Panc1 (cell line): ENCODE measurements at regions not wholly inside any gene's neighbourhood (a gene's known extent, or its start where the extent isn't known, plus 50 kb on each side); places are given as distances from the start of the nearest gene placed in this dataset.

ENCODE experiments used
- ATAC-seq: fragments of 200-7000 bp; cut with Tn5 transposase; 2 replicates; pipeline ENCODE4 v1.9.1; 2020; ENCODE audit warnings: mild to moderate bottlenecking, moderate library complexity
- BruUV-seq: library from RNA; stranded (reverse); fragments of 400-500 nt; replicated peaks from 2 replicates; lab custom pipeline; 2021; lab: Mats Ljungman, UMichigan
- CTCF ChIA-PET: fragments of 300-600 bp; sonication (Branson Sonifier 250); formaldehyde crosslinking; loops from one replicate; lab custom pipeline; 2022; ENCODE audit warnings: antibody characterized with exemption; lab: Charles Lee
- POLR2A ChIA-PET: fragments of 300-600 bp; sonication (Branson Sonifier 250); formaldehyde crosslinking; loops from one replicate; lab custom pipeline; 2022; ENCODE audit warnings: antibody characterized with exemption; lab: Charles Lee
- DNase-seq: peaks from one replicate; pipeline ENCODE4 v3.0.0-alpha.2; 2010; ENCODE audit warnings: low read depth, low spot score
- H3K27ac ChIP-seq: 2 replicates; pipeline ENCODE4 v1.5.1; 2011; ENCODE audit warnings: mild to moderate bottlenecking, low read length, inconsistent platforms
- H3K27me3 ChIP-seq: fragments of 200-500 bp; sonication (Bioruptor generic); 2 replicates; pipeline ENCODE4 v1.6.0; 2014; ENCODE audit warnings: low read length, inconsistent platforms; ENCODE audit not compliant: control insufficient read depth, insufficient read depth
- H3K36me3 ChIP-seq: fragments of 200-500 bp; sonication (Bioruptor generic); 2 replicates; pipeline ENCODE4 v1.5.1; 2014; ENCODE audit warnings: inconsistent platforms, mild to moderate bottlenecking, low read length, moderate library complexity; ENCODE audit not compliant: control insufficient read depth, insufficient read depth
- H3K4me1 ChIP-seq: 2 replicates; pipeline ENCODE4 v1.5.1; 2011; ENCODE audit warnings: inconsistent platforms, mild to moderate bottlenecking, low read length, moderate library complexity; ENCODE audit not compliant: control insufficient read depth, insufficient read depth
- H3K4me3 ChIP-seq, 2 experiments: 2 replicates each; pipeline ENCODE4 v1.5.1; 2011 to 2012; ENCODE audit warnings: low read depth in 2 of 2, low read length in 2 of 2, mild to moderate bottlenecking in 2 of 2, inconsistent platforms in 1 of 2, moderate library complexity in 1 of 2
- H3K9me3 ChIP-seq: fragments of 200-500 bp; sonication (Bioruptor generic); 2 replicates; pipeline ENCODE4 v1.5.1; 2014; ENCODE audit warnings: low read depth, mild to moderate bottlenecking, inconsistent platforms, low read length, moderate library complexity; ENCODE audit not compliant: control insufficient read depth, insufficient read depth
- CTCF ChIP-seq: fragments of 450-650 bp; IDR thresholded peaks from 2 replicates; pipeline ENCODE4 v1.5.1; 2017; ENCODE audit warnings: mild to moderate bottlenecking
- POLR2AphosphoS5 ChIP-seq: IDR thresholded peaks from 2 replicates; pipeline ENCODE4 v1.6.1; 2012; ENCODE audit warnings: mild to moderate bottlenecking, low read depth, low read length, moderate library complexity
- SIN3A ChIP-seq: IDR thresholded peaks from 2 replicates; pipeline ENCODE4 v1.6.1; 2012; ENCODE audit warnings: low read depth, mild to moderate bottlenecking, low read length, moderate library complexity, borderline replicate concordance; ENCODE audit not compliant: insufficient read depth
- TCF7L2 ChIP-seq: IDR thresholded peaks from 2 replicates; pipeline ENCODE4 v1.6.1; 2011; ENCODE audit warnings: mild to moderate bottlenecking, low read depth, low read length, inconsistent platforms
- in situ Hi-C: cut with HindIII; loops from 2 replicates; pipeline ENCODE4 v1.10.0; 2016; ENCODE audit warnings: low sequenced_read_pairs, low pct_unique_long_range_greater_than_20kb
- intact Hi-C: fragments of 100-400 bp; cut with micrococcal nuclease; formaldehyde crosslinking; loops from one replicate; pipeline ENCODE4 v1.10.0; 2022; ENCODE audit not compliant: unreplicated experiment
- TF ChIP-seq, protein P1 (sequence below), 2 experiments: IDR thresholded peaks; 2 replicates each; pipeline ENCODE4 v1.6.1; 2011 to 2012; ENCODE audit warnings: low read depth in 2 of 2, control low read depth in 1 of 2, low read length in 1 of 2, mild to moderate bottlenecking in 1 of 2, moderate library complexity in 1 of 2; ENCODE audit not compliant: insufficient read depth in 1 of 2

- Histone ChIP-seq H3K4me1 (no peaks in the 10 kb centered on the region), H3K36me3 (no peaks in the 10 kb centered on the region), H3K4me3 (no peak overlapping the region), H3K9me3 (no peaks in the 10 kb centered on the region), H3K27ac (no peak overlapping the region), H3K27me3 (no peaks in the 10 kb centered on the region)
- intact Hi-C loops (loop anchor here (10.0 kb wide), 1 partner anchor 142 kb away; no protein-coding TSS in a partner anchor), in situ Hi-C loops (no loop called here)
- ATAC-seq, result no peak
- no peak for DNase-seq
- no TSS peak for BruUV-seq
- TF ChIP-seq TCF7L2 (no peak), POLR2AphosphoS5 (no peak), CTCF (no peak), SIN3A (no peak)
- TF ChIP-seq, protein P1, sequence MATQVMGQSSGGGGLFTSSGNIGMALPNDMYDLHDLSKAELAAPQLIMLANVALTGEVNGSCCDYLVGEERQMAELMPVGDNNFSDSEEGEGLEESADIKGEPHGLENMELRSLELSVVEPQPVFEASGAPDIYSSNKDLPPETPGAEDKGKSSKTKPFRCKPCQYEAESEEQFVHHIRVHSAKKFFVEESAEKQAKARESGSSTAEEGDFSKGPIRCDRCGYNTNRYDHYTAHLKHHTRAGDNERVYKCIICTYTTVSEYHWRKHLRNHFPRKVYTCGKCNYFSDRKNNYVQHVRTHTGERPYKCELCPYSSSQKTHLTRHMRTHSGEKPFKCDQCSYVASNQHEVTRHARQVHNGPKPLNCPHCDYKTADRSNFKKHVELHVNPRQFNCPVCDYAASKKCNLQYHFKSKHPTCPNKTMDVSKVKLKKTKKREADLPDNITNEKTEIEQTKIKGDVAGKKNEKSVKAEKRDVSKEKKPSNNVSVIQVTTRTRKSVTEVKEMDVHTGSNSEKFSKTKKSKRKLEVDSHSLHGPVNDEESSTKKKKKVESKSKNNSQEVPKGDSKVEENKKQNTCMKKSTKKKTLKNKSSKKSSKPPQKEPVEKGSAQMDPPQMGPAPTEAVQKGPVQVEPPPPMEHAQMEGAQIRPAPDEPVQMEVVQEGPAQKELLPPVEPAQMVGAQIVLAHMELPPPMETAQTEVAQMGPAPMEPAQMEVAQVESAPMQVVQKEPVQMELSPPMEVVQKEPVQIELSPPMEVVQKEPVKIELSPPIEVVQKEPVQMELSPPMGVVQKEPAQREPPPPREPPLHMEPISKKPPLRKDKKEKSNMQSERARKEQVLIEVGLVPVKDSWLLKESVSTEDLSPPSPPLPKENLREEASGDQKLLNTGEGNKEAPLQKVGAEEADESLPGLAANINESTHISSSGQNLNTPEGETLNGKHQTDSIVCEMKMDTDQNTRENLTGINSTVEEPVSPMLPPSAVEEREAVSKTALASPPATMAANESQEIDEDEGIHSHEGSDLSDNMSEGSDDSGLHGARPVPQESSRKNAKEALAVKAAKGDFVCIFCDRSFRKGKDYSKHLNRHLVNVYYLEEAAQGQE (IDR thresholded peaks at IDR 0.05; ENCODE audit: insufficient read depth in 1 of 2, low read depth in 2 of 2, low read length in 1 of 2), result no peak
- CTCF ChIA-PET, result no interaction called here
- POLR2A ChIA-PET, result no interaction called here
Observed at GRCh38 chr4:13797061-13797460, 169.5 kb upstream of the BOD1L1 start.

- CTCF ChIA-PET, result no interaction called here
- no TSS peak for BruUV-seq
Observed at GRCh38 chr4:13815231-13815630, 187.7 kb upstream of the BOD1L1 start.

More at GRCh38 chr4:13815231-13815630, 187.7 kb upstream of the BOD1L1 start:
- TF ChIP-seq SIN3A (no peak), POLR2AphosphoS5 (no peak), TCF7L2 (no peak)
- TF ChIP-seq, protein P1 (IDR thresholded peaks at IDR 0.05; ENCODE audit: insufficient read depth in 1 of 2, low read depth in 2 of 2, low read length in 1 of 2), result no peak
- Histone ChIP-seq H3K4me3 (no peak overlapping the region), H3K27me3 (no peaks in the 10 kb centered on the region), H3K27ac (no peak overlapping the region), H3K36me3 (no peaks in the 10 kb centered on the region), H3K4me1 (no peaks in the 10 kb centered on the region), H3K9me3 (no peaks in the 10 kb centered on the region)
- POLR2A ChIA-PET, result no interaction called here
- intact Hi-C loops, result no loop called here
- in situ Hi-C loops, result no loop called here
- DNase-seq (no peak), ATAC-seq (no peak)
